GM12865 (cell line): ENCODE measurements at regions not wholly inside any gene's neighbourhood (a gene's known extent, or its start where the extent isn't known, plus 50 kb on each side); places are given as distances from the start of the nearest gene placed in this dataset.

ENCODE experiments used
- DNase-seq: peaks from one replicate; pipeline ENCODE4 v3.0.0; 2010; ENCODE audit warnings: low read depth
- H3K4me3 ChIP-seq: 2 replicates; pipeline ENCODE4 v1.5.1; 2011; ENCODE audit warnings: mild to moderate bottlenecking, low read depth, low read length, control low read depth
- TF ChIP-seq, protein P1 (sequence below): IDR thresholded peaks from 2 replicates; pipeline ENCODE4 v1.5.1; 2011; ENCODE audit warnings: low read length, control low read depth, low read depth, inconsistent platforms; ENCODE audit not compliant: insufficient read depth; ENCODE audit errors: missing control alignments

DNA sequence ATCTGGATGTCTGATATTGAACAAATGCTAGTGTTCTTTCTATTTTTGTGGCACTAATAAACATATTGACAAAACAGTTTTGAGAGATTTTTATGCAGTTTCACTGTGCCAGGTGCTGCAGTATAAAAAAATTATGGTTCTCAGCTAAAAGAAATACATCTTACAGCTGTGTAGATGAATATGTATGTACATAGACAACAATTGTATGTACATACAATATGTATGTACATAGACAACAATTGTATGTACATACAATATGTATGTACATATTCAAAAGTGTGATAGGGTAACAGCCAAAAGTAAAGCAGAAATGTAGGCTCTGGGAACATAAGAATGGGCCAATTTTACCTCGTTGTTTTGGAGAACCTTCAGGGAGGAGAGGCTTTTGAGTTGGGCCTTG, 390.0 kb upstream of the RPS6KA3 start:
- no peak for DNase-seq
- TF ChIP-seq, protein P1, sequence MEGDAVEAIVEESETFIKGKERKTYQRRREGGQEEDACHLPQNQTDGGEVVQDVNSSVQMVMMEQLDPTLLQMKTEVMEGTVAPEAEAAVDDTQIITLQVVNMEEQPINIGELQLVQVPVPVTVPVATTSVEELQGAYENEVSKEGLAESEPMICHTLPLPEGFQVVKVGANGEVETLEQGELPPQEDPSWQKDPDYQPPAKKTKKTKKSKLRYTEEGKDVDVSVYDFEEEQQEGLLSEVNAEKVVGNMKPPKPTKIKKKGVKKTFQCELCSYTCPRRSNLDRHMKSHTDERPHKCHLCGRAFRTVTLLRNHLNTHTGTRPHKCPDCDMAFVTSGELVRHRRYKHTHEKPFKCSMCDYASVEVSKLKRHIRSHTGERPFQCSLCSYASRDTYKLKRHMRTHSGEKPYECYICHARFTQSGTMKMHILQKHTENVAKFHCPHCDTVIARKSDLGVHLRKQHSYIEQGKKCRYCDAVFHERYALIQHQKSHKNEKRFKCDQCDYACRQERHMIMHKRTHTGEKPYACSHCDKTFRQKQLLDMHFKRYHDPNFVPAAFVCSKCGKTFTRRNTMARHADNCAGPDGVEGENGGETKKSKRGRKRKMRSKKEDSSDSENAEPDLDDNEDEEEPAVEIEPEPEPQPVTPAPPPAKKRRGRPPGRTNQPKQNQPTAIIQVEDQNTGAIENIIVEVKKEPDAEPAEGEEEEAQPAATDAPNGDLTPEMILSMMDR = no peak
- H3K4me3 ChIP-seq = no peak overlapping the region

DNA sequence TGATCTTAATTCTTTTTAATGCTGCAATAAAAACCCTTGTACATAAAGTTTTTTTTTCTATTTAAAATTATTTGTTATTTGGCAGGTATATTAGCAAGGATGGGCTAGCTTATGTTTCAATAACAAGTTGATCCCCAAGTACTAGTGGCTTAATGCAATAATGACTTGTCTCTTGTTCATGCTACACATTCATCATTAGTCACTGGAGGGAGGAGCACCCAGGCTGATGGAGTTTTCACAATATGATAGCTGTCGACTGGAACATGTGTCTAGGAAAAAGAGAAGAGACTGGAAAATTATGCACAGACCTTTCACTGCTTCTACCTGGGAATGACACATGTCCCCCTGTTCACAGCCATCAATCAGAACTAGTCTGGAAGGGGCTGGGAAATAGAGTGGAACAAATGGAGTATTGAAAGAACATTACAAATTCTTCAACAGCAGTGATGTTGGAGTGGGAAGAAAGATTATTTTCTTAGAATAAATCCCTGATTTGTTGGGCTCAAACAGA, 387.9 kb upstream of the RPS6KA3 start:
- TF ChIP-seq, protein P1 = no peak
- DNase-seq = no peak
- H3K4me3 ChIP-seq = no peak overlapping the region

DNA sequence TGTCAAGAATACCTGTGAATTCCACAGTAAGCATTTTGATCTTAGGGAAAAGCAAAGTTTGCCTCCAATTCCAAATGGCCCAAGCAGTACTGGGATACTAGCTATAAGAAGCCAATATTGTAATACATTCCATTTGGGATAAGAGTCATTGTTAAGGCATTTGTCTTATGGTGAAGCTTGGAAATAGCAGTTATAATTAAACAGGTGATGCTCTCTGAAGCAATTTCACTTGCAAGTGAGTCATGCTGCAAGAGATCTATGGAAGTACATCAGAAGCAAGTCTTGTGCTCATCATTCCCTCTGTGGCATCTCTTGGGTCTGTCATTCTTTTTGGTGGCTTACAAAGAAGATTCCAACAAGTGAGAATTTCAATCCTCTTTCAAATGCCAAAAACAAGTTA, 386.4 kb upstream of the RPS6KA3 start:
- DNase-seq = no peak
- H3K4me3 ChIP-seq = no peak overlapping the region
- TF ChIP-seq, protein P1 = no peak

- TF ChIP-seq, protein P1 = no peak
- no peak overlapping the region for H3K4me3 ChIP-seq
- no peak for DNase-seq
Observed at GRCh38 chrX:20641954-20642353, 375.2 kb upstream of the RPS6KA3 start.

- H3K4me3 ChIP-seq = no peak overlapping the region
- no peak for DNase-seq
- TF ChIP-seq, protein P1 = no peak
Observed at GRCh38 chrX:20639115-20639514, 372.4 kb upstream of the RPS6KA3 start.

- TF ChIP-seq, protein P1 = no peak
- DNase-seq = no peak
- H3K4me3 ChIP-seq = no peak overlapping the region
Observed at GRCh38 chrX:20637351-20637750, 370.6 kb upstream of the RPS6KA3 start.

- TF ChIP-seq, protein P1 = no peak
- DNase-seq = no peak
- no peak overlapping the region for H3K4me3 ChIP-seq
Observed at GRCh38 chrX:20633451-20633850, 366.7 kb upstream of the RPS6KA3 start.
